BLaER1 treated with 17β-estradiol and CSF1 and Interleukin-3, amounts not matched to agents 10 nM and 100 nM (cell line): ENCODE measurements at regions not wholly inside any gene's neighbourhood (a gene's known extent, or its start where the extent isn't known, plus 50 kb on each side); places are given as distances from the start of the nearest gene placed in this dataset.

ENCODE experiments used
- H3K27ac ChIP-seq, 11 experiments: shearing (Covaris generic); formaldehyde crosslinking; 2 replicates each; pipeline ENCODE4 v1.8.1; 2022
- H3K27me3 ChIP-seq, 11 experiments: shearing (Covaris generic); formaldehyde crosslinking; 2 replicates each; pipeline ENCODE4 v1.8.1; 2022
- H3K36me3 ChIP-seq, 11 experiments: shearing (Covaris generic); formaldehyde crosslinking; 2 replicates each; pipeline ENCODE4 v1.8.1; 2022
- H3K4me1 ChIP-seq, 10 experiments: shearing (Covaris generic); formaldehyde crosslinking; 2 replicates each; pipeline ENCODE4 v1.8.1; 2022
- H3K4me2 ChIP-seq, 11 experiments: shearing (Covaris generic); formaldehyde crosslinking; 2 replicates each; pipeline ENCODE4 v1.8.1; 2022
- H3K4me3 ChIP-seq, 10 experiments: shearing (Covaris generic); formaldehyde crosslinking; 2 replicates each; pipeline ENCODE4 v1.8.1; 2022
- H3K9ac ChIP-seq, 11 experiments: shearing (Covaris generic); formaldehyde crosslinking; 2 replicates each; pipeline ENCODE4 v1.8.1; 2022
- H3K9me3 ChIP-seq, 11 experiments: shearing (Covaris generic); formaldehyde crosslinking; replicated peaks in 1 of 11; 2 replicates each; pipeline ENCODE4 v1.8.1; 2022
- H4K20me1 ChIP-seq, 11 experiments: shearing (Covaris generic); formaldehyde crosslinking; 2 replicates each; pipeline ENCODE4 v1.8.1; 2022
- Cebpa-rat ChIP-seq, 11 experiments: shearing (Covaris generic); IDR thresholded peaks; 2 replicates each; pipeline ENCODE4 v1.8.1; 2022

DNA sequence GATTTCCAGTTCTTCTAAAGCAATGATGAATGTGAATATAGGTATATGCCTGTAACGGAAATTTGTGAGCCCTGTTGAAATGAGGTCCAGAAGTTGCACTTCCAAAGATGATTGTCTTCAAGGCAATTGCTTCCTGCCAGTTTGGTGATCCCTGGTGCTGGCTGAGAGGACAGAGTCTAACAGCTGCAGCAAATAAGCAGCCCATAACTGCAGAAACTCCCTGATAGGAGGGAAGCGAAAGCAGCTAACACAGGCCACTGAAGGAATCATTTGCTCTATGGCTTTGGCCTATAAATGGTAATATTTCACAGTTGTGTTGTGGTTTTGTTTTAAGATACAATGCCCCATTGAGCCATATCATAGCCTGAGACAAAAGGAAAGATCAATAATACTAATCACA is 451.5 kb upstream of the MIR17HG start:
- Histone ChIP-seq H3K36me3 (no peaks in the 10 kb centered on the region), H3K4me3 (no peak overlapping the region), H3K27ac (no peak overlapping the region), H3K9me3 (no peaks in the 10 kb centered on the region), H4K20me1 (no peaks in the 10 kb centered on the region), H3K4me2 (no peak overlapping the region), H3K4me1 (no peaks in the 10 kb centered on the region), H3K27me3 (no peaks in the 10 kb centered on the region), H3K9ac (no peak overlapping the region)
- TF ChIP-seq Cebpa-rat (IDR thresholded peaks at IDR 0.05), result no peak

DNA sequence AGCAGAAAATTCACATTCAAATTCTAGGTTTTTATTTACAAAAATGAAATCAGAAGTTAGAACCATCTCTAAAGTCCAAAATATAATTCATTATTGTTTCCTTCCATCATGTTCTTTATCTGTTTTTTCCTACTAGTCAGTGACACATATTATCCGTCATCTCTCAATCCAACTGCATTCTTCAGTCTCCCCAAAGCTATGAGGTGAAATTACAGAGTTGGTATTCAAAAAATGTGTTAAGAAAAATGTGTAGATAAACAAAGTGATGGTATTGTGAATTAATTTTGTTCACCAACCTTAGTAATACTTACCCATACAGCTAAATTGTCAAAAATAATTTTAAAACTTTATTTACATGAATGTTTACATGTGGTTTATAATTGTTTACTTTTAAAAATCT is 448.7 kb upstream of the MIR17HG start:
- H3K9me3 ChIP-seq, result no peaks in the 10 kb centered on the region
- no peaks in the 10 kb centered on the region for H3K27me3 ChIP-seq
- H3K4me2 ChIP-seq, result no peak overlapping the region
- H3K36me3 ChIP-seq, result no peaks in the 10 kb centered on the region
- TF ChIP-seq Cebpa-rat (IDR thresholded peaks at IDR 0.05), result no peak
- no peak overlapping the region for H3K4me3 ChIP-seq
- H3K4me1 ChIP-seq, result no peaks in the 10 kb centered on the region
- H4K20me1 ChIP-seq, result no peaks in the 10 kb centered on the region
- no peak overlapping the region for H3K27ac ChIP-seq
- no peak overlapping the region for H3K9ac ChIP-seq

DNA sequence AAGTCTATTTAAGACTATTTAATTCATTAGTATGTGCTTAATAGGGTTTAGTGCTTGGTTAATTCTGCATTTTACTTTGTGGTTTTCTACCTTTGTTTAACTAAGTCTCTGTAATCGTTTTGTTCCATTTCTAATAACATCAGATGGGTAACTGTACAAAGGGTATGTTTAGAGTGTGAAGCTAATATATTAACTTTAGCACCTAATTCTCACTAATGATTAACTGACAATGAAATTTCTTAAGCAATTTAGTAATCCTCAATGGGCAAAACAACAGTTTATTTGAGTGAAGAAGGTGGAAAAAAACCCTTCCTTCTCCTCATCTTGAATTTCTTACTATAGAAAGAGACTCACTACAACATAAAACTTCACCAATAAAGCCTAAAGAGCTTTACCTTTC is 448.1 kb upstream of the MIR17HG start:
- TF ChIP-seq Cebpa-rat (IDR thresholded peaks at IDR 0.05), result no peak
- no peaks in the 10 kb centered on the region for H3K27me3 ChIP-seq
- no peaks in the 10 kb centered on the region for H3K9me3 ChIP-seq
- no peak overlapping the region for H3K9ac ChIP-seq
- H3K4me1 ChIP-seq, result no peaks in the 10 kb centered on the region
- H4K20me1 ChIP-seq, result no peaks in the 10 kb centered on the region
- no peak overlapping the region for H3K4me2 ChIP-seq
- no peak overlapping the region for H3K4me3 ChIP-seq
- H3K36me3 ChIP-seq, result no peaks in the 10 kb centered on the region
- no peak overlapping the region for H3K27ac ChIP-seq

DNA sequence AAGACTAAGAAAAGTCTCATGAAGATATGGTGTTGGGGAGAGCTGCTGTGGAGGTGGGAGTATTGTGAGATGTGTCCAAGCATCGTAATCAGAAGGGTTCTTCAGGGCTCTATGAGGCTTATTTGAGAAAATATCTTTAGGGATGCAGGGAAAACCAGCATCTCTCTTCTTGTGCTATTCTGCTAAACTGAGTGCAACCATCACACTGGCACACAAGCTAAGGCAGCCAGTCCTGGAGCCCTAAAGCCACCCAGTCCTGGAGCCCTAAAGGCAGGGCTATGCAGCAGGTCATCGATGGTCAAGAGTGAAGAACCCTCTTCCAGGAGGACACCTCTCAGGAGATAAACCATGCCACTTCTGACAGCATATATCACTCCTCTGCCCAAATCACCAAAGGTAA is 445.2 kb upstream of the MIR17HG start:
- no peak for TF ChIP-seq Cebpa-rat (IDR thresholded peaks at IDR 0.05)
- Histone ChIP-seq H3K4me3 (no peak overlapping the region), H3K9ac (no peak overlapping the region), H3K36me3 (no peaks in the 10 kb centered on the region), H3K9me3 (peaks cover 0 to 5% (median 4%) of the 10 kb centered on the region in 11 experiments; a peak in 6 of 22 replicates), H3K27ac (no peak overlapping the region), H3K4me2 (no peak overlapping the region), H3K4me1 (no peaks in the 10 kb centered on the region), H4K20me1 (no peaks in the 10 kb centered on the region), H3K27me3 (no peaks in the 10 kb centered on the region)

DNA sequence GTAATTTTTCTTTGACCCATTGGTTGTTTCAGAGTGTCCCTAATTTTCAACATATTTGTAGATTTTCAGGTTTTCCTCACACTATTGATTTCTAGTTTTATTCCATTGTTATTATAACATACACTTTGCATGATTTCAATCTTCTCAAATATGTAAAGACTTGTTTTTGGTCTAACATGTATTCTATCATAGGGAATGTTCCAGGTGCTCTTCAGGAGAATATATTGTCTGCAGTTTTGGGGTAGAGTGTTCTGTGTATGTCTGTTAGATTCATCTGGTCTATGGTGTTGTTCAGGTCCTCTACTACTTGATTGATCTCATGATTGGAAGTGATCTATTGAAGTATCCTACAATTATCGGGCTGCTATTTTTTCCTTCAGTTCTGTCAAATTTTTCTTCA is 440.9 kb upstream of the MIR17HG start:
- no peaks in the 10 kb centered on the region for H4K20me1 ChIP-seq
- no peak overlapping the region for H3K9ac ChIP-seq
- no peak for TF ChIP-seq Cebpa-rat (IDR thresholded peaks at IDR 0.05)
- H3K4me3 ChIP-seq, result no peak overlapping the region
- no peak overlapping the region for H3K4me2 ChIP-seq
- H3K4me1 ChIP-seq, result no peaks in the 10 kb centered on the region
- no peaks in the 10 kb centered on the region for H3K27me3 ChIP-seq
- peaks cover 0 to 9% (median 4%) of the 10 kb centered on the region in 11 experiments; a peak in 6 of 22 replicates for H3K9me3 ChIP-seq
- H3K36me3 ChIP-seq, result no peaks in the 10 kb centered on the region
- H3K27ac ChIP-seq, result no peak overlapping the region

DNA sequence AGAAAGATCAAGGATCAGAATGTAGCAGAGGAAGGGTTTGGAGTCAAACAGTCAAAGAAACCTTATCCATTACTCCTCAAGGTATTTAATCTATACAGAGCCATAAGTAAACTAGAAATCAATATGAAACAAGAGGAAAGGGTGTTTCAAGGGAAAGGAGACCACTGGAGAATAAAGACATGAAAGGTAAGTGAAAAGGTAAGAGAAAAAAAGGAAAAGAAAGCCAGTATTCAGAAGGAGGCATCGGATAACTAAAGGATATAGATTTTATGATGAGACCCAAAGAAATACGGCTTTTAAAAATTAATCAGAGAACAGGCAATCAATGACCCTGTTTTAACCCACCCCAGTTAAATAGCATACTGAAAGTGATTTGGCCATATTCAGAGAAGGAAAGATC is 438.7 kb upstream of the MIR17HG start:
- H3K4me2 ChIP-seq, result no peak overlapping the region
- H3K27ac ChIP-seq, result no peak overlapping the region
- H3K36me3 ChIP-seq, result no peaks in the 10 kb centered on the region
- no peak overlapping the region for H3K4me3 ChIP-seq
- H3K27me3 ChIP-seq, result no peaks in the 10 kb centered on the region
- no peak overlapping the region for H3K9ac ChIP-seq
- no peaks in the 10 kb centered on the region for H4K20me1 ChIP-seq
- no peak for TF ChIP-seq Cebpa-rat (IDR thresholded peaks at IDR 0.05)
- no peaks in the 10 kb centered on the region for H3K4me1 ChIP-seq
- peaks cover 0 to 9% (median 4%) of the 10 kb centered on the region in 11 experiments; a peak in 6 of 22 replicates for H3K9me3 ChIP-seq

DNA sequence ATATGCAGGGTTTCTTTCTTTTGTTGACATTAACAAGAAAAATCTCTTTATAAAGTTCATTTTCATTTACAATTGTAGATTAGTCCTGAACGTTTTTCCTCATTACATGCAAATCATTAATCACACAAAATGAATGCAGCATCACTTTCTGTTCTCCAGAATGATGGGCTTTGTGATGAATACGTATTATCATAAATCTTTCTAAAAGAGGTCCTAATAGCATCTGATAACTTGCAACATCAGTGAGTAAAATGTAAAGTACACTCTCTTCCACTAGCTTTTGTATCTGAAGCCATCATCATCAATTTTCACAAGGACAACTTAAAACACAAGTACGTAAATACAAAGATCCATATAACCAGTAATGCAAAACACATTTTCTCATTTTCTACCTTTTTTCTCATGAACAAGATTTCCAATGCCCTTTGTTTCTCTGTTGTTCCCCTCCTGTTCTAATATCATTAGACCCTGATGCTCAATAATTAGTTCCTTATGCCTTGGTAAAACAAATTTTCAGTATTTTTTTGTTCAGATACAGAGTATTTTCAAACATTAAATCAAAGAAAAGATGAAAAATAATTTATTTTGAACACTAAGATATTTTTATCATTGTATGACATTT is 437.4 kb upstream of the MIR17HG start:
- no peak overlapping the region for H3K9ac ChIP-seq
- TF ChIP-seq Cebpa-rat (IDR thresholded peaks at IDR 0.05), result no peak
- no peaks in the 10 kb centered on the region for H3K36me3 ChIP-seq
- H3K4me2 ChIP-seq, result no peak overlapping the region
- H3K27me3 ChIP-seq, result no peaks in the 10 kb centered on the region
- no peaks in the 10 kb centered on the region for H4K20me1 ChIP-seq
- no peak overlapping the region for H3K4me3 ChIP-seq
- H3K4me1 ChIP-seq, result no peaks in the 10 kb centered on the region
- peaks cover 0 to 9% (median 4%) of the 10 kb centered on the region in 11 experiments; a peak in 6 of 22 replicates for H3K9me3 ChIP-seq
- H3K27ac ChIP-seq, result no peak overlapping the region

DNA sequence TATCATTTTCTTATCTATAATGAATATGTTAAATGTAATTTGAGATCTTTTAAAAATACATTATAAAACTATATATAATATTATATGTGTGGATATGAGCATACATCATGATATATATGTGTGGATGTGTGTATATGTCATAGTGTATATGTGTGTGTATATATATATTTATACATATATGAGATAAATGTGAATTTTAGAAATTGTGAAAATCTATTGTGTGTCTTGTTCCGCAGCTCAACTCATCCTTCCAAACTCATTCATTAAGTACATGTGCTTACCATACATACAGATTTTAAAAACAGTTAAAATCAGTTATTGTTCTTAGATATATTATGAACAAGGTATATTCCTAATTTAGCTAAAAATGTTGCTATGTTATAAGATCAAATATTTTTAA is 435.2 kb upstream of the MIR17HG start:
- H3K4me3 ChIP-seq, result no peak overlapping the region
- H3K27me3 ChIP-seq, result no peaks in the 10 kb centered on the region
- peaks cover 0 to 4% (median under 1%) of the 10 kb centered on the region in 11 experiments; a peak in 2 of 22 replicates for H3K9me3 ChIP-seq
- no peaks in the 10 kb centered on the region for H3K4me1 ChIP-seq
- H4K20me1 ChIP-seq, result no peaks in the 10 kb centered on the region
- H3K9ac ChIP-seq, result no peak overlapping the region
- TF ChIP-seq Cebpa-rat (IDR thresholded peaks at IDR 0.05), result no peak
- H3K27ac ChIP-seq, result no peak overlapping the region
- H3K4me2 ChIP-seq, result no peak overlapping the region
- H3K36me3 ChIP-seq, result no peaks in the 10 kb centered on the region

DNA sequence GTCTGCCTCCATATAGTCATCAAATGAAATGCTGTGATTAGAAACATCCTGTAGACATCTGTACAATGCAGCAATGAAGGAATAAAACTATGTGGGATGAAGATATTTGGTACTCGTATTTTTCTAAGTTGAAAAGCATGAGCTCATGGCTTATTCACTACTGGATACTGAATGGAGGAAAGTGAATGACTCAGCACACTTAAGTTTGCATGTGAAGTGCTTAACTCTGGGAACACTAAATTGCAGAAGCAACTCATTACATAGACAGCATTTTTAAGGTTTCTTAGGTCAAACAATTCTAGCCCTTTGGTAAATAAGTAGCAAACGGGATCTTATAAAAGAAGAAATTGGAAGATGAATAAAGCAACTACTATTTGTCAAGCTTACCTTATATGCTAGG is 429.0 kb upstream of the MIR17HG start:
- H3K9ac ChIP-seq, result no peak overlapping the region
- H3K4me3 ChIP-seq, result no peak overlapping the region
- H3K9me3 ChIP-seq, result no peaks in the 10 kb centered on the region
- peaks cover 0 to 5% (median 0%) of the 10 kb centered on the region in 10 experiments; a peak in 1 of 20 replicates for H3K4me1 ChIP-seq
- no peaks in the 10 kb centered on the region for H4K20me1 ChIP-seq
- H3K36me3 ChIP-seq, result no peaks in the 10 kb centered on the region
- 0 out of 22 replicates have a peak overlapping the region, but pooled peaks of 1 of the 11 experiments have one; percentile 12 for H3K4me2 ChIP-seq
- no peak for TF ChIP-seq Cebpa-rat (IDR thresholded peaks at IDR 0.05)
- no peaks in the 10 kb centered on the region for H3K27me3 ChIP-seq
- no peak overlapping the region for H3K27ac ChIP-seq

DNA sequence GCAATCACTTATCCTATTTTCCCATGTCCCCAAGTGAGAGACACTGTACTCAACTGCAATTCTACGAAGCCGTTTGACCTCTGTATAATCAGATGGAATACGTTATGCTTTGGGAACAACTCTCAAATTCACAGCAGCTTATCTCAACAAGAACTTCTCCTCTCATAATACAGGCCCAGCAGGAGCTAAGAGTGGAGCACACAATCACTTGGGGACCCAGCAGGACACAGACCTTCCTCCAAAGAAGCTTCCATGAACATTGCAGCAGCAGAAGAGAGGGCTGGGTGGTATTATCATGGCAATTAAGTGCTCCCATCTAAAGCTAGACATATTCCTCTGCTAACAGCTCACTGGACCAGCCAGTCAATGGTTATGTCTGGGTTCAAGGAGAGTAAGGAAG is 428.3 kb upstream of the MIR17HG start:
- no peak overlapping the region for H3K4me2 ChIP-seq
- no peaks in the 10 kb centered on the region for H4K20me1 ChIP-seq
- TF ChIP-seq Cebpa-rat (IDR thresholded peaks at IDR 0.05), result no peak
- H3K36me3 ChIP-seq, result no peaks in the 10 kb centered on the region
- no peak overlapping the region for H3K4me3 ChIP-seq
- no peaks in the 10 kb centered on the region for H3K9me3 ChIP-seq
- no peak overlapping the region for H3K9ac ChIP-seq
- H3K4me1 ChIP-seq, result peaks cover 0 to 5% (median 0%) of the 10 kb centered on the region in 10 experiments; a peak in 1 of 20 replicates
- H3K27ac ChIP-seq, result no peak overlapping the region
- H3K27me3 ChIP-seq, result no peaks in the 10 kb centered on the region
